ENCODE measurements at regions not wholly inside any gene's neighbourhood (a gene's known extent, or its start where the extent isn't known, plus 50 kb on each side); places are given as distances from the start of the nearest gene placed in this dataset.

GRCh38 chr6:44706011-44706410, 318.5 kb downstream of the CDC5L start:
- TF ChIP-seq CTCF (IDR thresholded peaks at IDR 0.05) (no peak), POLR2A (IDR thresholded peaks at IDR 0.05) (no peak)

Data from Peyer's patch (tissue), 4 donors.